A549 (cell line): ENCODE measurements at regions not wholly inside any gene's neighbourhood (a gene's known extent, or its start where the extent isn't known, plus 50 kb on each side); places are given as distances from the start of the nearest gene placed in this dataset.

ENCODE experiments used
- ATAC-seq, 2 experiments: fragments of 200-7000 bp in 1 of 2; fragments of >200 bp in 1 of 2; cut with Nextera tagmentation in 1 of 2; cut with Tn5 transposase in 1 of 2; 3 replicates each; pipeline versions ENCODE4 v1.8.0 to v1.9.1; 2018 to 2020; ENCODE audit warnings: mild to moderate bottlenecking in 1 of 2, moderate library complexity in 1 of 2
- CTCF ChIA-PET: fragments of 300-600 bp; sonication (Branson Sonifier 250); formaldehyde crosslinking; extraction: SDS; loops from one replicate; lab custom pipeline; 2021; ENCODE audit warnings: antibody characterized with exemption, inconsistent platforms; lab: Yijun Ruan, JAX
- POLR2A ChIA-PET: fragments of 350-600 bp; formaldehyde crosslinking; extraction: SDS; loops from one replicate; lab custom pipeline; 2021; ENCODE audit warnings: antibody characterized with exemption, inconsistent platforms; lab: Yijun Ruan, JAX
- DNase-seq, 2 experiments: peaks; one replicate each; pipeline versions ENCODE4 v3.0.0 to v3.0.0-alpha.2; 2011 to 2016; ENCODE audit warnings: low read depth in 1 of 2, low spot score in 1 of 2
- FAIRE-seq: peaks from 2 replicates; lab custom pipeline; 2011; peaks lifted over from hg19 to GRCh38; lab: Jason Lieb, UNC
- H3K27ac ChIP-seq, 2 experiments: fragments of >200 bp; sonication (Bioruptor Twin); formaldehyde crosslinking; 3 replicates each; pipeline ENCODE4 v1.5.1; 2016 to 2017
- H3K4me1 ChIP-seq: fragments of >200 bp; sonication (Bioruptor Twin); formaldehyde crosslinking; 3 replicates; pipeline ENCODE4 v1.6.1; 2016
- H3K4me2 ChIP-seq: fragments of >200 bp; sonication (Bioruptor Twin); formaldehyde crosslinking; 3 replicates; pipeline ENCODE4 v1.6.1; 2016
- H3K4me3 ChIP-seq: fragments of >200 bp; sonication (Bioruptor Twin); formaldehyde crosslinking; 3 replicates; pipeline ENCODE4 v1.5.1; 2016
- H3K9me3 ChIP-seq: fragments of >200 bp; sonication (Bioruptor Twin); formaldehyde crosslinking; 3 replicates; pipeline ENCODE4 v1.6.1; 2016
- CEBPB ChIP-seq, 2 experiments: fragments of >200 bp in 1 of 2; sonication (Bioruptor Twin) in 1 of 2; formaldehyde crosslinking in 1 of 2; IDR thresholded peaks; 2 replicates each; pipeline ENCODE4 v1.6.1; 2012 to 2016
- CHD4 ChIP-seq: fragments of 200-600 bp; sonication (generic); IDR thresholded peaks from 2 replicates; pipeline ENCODE4 v1.6.1; 2016; ENCODE audit warnings: antibody characterized with exemption, mild to moderate bottlenecking, borderline replicate concordance
- EHF ChIP-seq: fragments of 250-450 bp; sonication (Bioruptor Pico); IDR thresholded peaks from 2 replicates; pipeline ENCODE4 v1.5.0; 2020; ENCODE audit warnings: mild to moderate bottlenecking
- EHMT2 ChIP-seq: fragments of 200-600 bp; sonication (generic); IDR thresholded peaks from 2 replicates; pipeline ENCODE4 v1.6.1; 2016; ENCODE audit warnings: antibody characterized with exemption, low read depth, mild to moderate bottlenecking, moderate library complexity
- EP300 ChIP-seq, 2 experiments: fragments of >200 bp; sonication (Bioruptor Twin); formaldehyde crosslinking; IDR thresholded peaks; 2 replicates in 1 of 2; 3 replicates in 1 of 2; pipeline ENCODE4 v1.6.1; 2016 to 2017
- FOXS1 ChIP-seq: fragments of 250-450 bp; sonication (Bioruptor Pico); IDR thresholded peaks from 2 replicates; pipeline ENCODE4 v1.5.0; 2020; ENCODE audit warnings: mild to moderate bottlenecking, moderate library complexity
- GATA3 ChIP-seq: IDR thresholded peaks from 2 replicates; pipeline ENCODE4 v1.6.1; 2012; ENCODE audit warnings: borderline replicate concordance
- HDAC2 ChIP-seq: fragments of 200-600 bp; sonication (generic); IDR thresholded peaks from 2 replicates; pipeline ENCODE4 v1.6.1; 2016
- HEYL ChIP-seq: fragments of 250-450 bp; sonication (Bioruptor Pico); IDR thresholded peaks from 2 replicates; pipeline ENCODE4 v1.8.0; 2021; ENCODE audit warnings: mild to moderate bottlenecking, moderate library complexity
- KDM1A ChIP-seq: fragments of 200-600 bp; sonication (generic); IDR thresholded peaks from 2 replicates; pipeline ENCODE4 v1.6.1; 2016; ENCODE audit warnings: low read depth, mild to moderate bottlenecking
- KDM5A ChIP-seq: fragments of 200-600 bp; sonication (generic); IDR thresholded peaks from 2 replicates; pipeline ENCODE4 v1.6.1; 2016; ENCODE audit warnings: antibody characterized with exemption, mild to moderate bottlenecking
- NR3C1 ChIP-seq: fragments of >200 bp; sonication (Bioruptor Twin); formaldehyde crosslinking; IDR thresholded peaks from 3 replicates; pipeline ENCODE4 v1.6.1; 2017
- POLR2AphosphoS2 ChIP-seq: conservative IDR thresholded peaks from 2 replicates; pipeline ENCODE4 v1.6.1; 2012; ENCODE audit warnings: low read length, improper control_type of control experiment, inconsistent platforms
- RAD21 ChIP-seq, 2 experiments: fragments of >200 bp in 1 of 2; sonication (Bioruptor Twin) in 1 of 2; formaldehyde crosslinking in 1 of 2; IDR thresholded peaks in 1 of 2; conservative IDR thresholded peaks in 1 of 2; 2 replicates in 1 of 2; 3 replicates in 1 of 2; pipeline ENCODE4 v1.6.1; 2012 to 2018; ENCODE audit warnings: inconsistent platforms in 1 of 2
- RFX5 ChIP-seq: fragments of 450-650 bp; IDR thresholded peaks from 2 replicates; pipeline ENCODE4 v1.7.1; 2014; ENCODE audit warnings: antibody characterized with exemption, mild to moderate bottlenecking, moderate library complexity
- RNF2 ChIP-seq: fragments of 200-600 bp; sonication (generic); IDR thresholded peaks from 2 replicates; pipeline ENCODE4 v1.6.1; 2016; ENCODE audit warnings: low read depth, mild to moderate bottlenecking, antibody characterized with exemption, moderate library complexity, borderline replicate concordance
- SMC3 ChIP-seq: fragments of >200 bp; sonication (Bioruptor Twin); formaldehyde crosslinking; IDR thresholded peaks from 3 replicates; pipeline ENCODE4 v1.6.1; 2018; ENCODE audit warnings: inconsistent platforms
- TFCP2L1 ChIP-seq: fragments of 250-450 bp; sonication (Bioruptor Pico); IDR thresholded peaks from 2 replicates; pipeline ENCODE4 v1.5.0; 2021; ENCODE audit warnings: mild to moderate bottlenecking
- WGBS: methylation state at CpG from one replicate; pipeline ENCODE4 v1.1.6; 2017; ENCODE audit errors: missing lambda C conversion rate; 5-methylcytosine and 5-hydroxymethylcytosine counted together
- TF ChIP-seq, protein P1 (sequence below): fragments of 250-450 bp; sonication (Bioruptor Pico); IDR thresholded peaks from 2 replicates; pipeline ENCODE4 v1.5.0; 2020; ENCODE audit warnings: low read depth, mild to moderate bottlenecking, moderate library complexity
- TF ChIP-seq, protein P2 (sequence below): IDR thresholded peaks from 2 replicates; pipeline ENCODE4 v1.6.1; 2012
- TF ChIP-seq, protein P3 (sequence below): IDR thresholded peaks from 2 replicates; pipeline ENCODE4 v1.6.1; 2012
- TF ChIP-seq, protein P4 (sequence below): fragments of 250-450 bp; sonication (Bioruptor Pico); IDR thresholded peaks from 2 replicates; pipeline ENCODE4 v1.5.0; 2021; ENCODE audit warnings: mild to moderate bottlenecking, moderate library complexity, borderline replicate concordance
- TF ChIP-seq, protein P5 (sequence below): fragments of 450-650 bp; IDR thresholded peaks from 2 replicates; pipeline ENCODE4 v1.6.1; 2014; ENCODE audit warnings: antibody characterized with exemption

DNA sequence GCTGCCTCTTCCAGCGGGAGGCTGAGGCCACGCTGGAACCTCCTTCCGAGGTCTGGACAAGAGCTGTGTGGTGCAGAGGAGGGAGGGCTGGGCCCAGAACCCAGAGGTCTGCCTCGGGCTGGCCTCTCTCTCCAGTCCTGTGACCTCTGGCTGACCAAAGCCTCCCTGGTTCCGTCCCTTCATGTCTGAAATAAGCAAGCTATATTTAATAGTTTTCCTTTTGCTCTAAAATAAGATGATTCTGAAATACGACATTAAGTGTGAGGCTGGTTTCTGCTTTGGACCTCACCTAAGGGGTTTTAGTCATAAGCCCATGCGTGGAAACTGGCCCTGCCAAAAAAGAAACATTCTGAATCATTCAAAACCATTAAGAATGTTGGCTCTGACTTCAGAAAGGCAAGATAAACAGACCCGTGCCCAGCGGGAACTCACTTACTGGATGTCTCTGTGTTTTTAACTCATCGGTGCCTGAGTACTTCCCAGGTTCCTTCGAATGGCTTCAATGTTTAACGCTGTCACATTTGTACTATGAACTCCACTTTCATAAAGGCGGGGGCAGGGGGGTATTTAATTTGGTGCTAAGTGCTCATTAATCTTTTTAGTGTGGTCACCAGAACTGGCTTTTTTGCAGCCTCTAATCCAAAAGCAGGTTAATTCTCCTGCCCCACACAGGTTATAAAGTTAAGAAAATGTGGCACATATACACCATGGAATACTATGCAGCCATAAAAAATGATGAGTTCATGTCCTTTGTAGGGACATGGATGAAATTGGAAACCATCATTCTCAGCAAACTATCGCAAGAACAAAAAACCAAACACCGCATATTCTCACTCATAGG is 157.5 kb upstream of the KLF14 start (continued):
- TF ChIP-seq RAD21 (conservative IDR thresholded peaks at IDR 0.05 in 1 of 2, IDR thresholded peaks at IDR 0.05 in 1 of 2), result 0 out of 5 replicates have a peak, but pooled peaks of 1 of the 2 experiments have one; percentile 26
- no peak for TF ChIP-seq NR3C1
- TF ChIP-seq, protein P1, sequence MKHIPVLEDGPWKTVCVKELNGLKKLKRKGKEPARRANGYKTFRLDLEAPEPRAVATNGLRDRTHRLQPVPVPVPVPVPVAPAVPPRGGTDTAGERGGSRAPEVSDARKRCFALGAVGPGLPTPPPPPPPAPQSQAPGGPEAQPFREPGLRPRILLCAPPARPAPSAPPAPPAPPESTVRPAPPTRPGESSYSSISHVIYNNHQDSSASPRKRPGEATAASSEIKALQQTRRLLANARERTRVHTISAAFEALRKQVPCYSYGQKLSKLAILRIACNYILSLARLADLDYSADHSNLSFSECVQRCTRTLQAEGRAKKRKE (CRISPR knock-in tag), result no peak
- 0 out of 3 replicates have a peak, but pooled peaks have one; percentile 10 for TF ChIP-seq SMC3
- TF ChIP-seq, protein P2, sequence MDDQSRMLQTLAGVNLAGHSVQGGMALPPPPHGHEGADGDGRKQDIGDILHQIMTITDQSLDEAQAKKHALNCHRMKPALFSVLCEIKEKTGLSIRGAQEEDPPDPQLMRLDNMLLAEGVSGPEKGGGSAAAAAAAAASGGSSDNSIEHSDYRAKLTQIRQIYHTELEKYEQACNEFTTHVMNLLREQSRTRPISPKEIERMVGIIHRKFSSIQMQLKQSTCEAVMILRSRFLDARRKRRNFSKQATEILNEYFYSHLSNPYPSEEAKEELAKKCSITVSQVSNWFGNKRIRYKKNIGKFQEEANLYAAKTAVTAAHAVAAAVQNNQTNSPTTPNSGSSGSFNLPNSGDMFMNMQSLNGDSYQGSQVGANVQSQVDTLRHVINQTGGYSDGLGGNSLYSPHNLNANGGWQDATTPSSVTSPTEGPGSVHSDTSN, result no peak
- TF ChIP-seq, protein P3, sequence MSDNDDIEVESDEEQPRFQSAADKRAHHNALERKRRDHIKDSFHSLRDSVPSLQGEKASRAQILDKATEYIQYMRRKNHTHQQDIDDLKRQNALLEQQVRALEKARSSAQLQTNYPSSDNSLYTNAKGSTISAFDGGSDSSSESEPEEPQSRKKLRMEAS, result peak; percentile 87
- TF ChIP-seq RNF2, result no peak
- peak; percentile 88; the same call in 1 of the 2 replicates for TF ChIP-seq GATA3
- TF ChIP-seq, protein P4, sequence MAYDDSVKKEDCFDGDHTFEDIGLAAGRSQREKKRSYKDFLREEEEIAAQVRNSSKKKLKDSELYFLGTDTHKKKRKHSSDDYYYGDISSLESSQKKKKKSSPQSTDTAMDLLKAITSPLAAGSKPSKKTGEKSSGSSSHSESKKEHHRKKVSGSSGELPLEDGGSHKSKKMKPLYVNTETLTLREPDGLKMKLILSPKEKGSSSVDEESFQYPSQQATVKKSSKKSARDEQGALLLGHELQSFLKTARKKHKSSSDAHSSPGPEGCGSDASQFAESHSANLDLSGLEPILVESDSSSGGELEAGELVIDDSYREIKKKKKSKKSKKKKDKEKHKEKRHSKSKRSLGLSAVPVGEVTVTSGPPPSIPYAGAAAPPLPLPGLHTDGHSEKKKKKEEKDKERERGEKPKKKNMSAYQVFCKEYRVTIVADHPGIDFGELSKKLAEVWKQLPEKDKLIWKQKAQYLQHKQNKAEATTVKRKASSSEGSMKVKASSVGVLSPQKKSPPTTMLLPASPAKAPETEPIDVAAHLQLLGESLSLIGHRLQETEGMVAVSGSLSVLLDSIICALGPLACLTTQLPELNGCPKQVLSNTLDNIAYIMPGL, result no peak
- TF ChIP-seq EP300 (IDR thresholded peaks at IDR 0.05), result peak; percentile 35 to 79; a peak in 2 of 5 replicates
- TF ChIP-seq, protein P5, sequence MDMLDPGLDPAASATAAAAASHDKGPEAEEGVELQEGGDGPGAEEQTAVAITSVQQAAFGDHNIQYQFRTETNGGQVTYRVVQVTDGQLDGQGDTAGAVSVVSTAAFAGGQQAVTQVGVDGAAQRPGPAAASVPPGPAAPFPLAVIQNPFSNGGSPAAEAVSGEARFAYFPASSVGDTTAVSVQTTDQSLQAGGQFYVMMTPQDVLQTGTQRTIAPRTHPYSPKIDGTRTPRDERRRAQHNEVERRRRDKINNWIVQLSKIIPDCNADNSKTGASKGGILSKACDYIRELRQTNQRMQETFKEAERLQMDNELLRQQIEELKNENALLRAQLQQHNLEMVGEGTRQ, result no peak
- TF ChIP-seq KDM1A, result peak; percentile 66; the same call in 1 of the 2 replicates
- TF ChIP-seq EHMT2, result no peak

DNA sequence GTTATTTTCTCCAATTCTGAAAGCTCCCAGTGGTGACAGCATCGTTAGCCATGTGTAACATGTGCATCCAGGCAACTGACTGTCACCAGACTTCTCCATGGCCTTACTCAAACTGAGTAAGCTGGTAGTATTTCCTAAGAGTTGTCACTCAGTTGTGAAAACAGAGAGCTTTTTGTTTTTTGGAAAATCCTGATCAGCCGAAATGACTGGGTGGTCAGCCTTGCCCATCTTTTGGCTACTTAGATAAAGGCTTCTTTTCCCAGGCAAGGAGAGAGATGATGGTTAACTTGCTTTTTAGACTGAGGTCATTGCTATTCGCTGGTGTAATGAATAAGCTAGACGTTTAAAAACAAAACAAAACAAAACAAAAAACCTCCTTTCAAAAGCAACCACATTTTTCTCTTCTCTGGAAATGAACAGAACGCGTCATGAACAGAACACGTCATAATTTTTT is 159.5 kb upstream of the KLF14 start:
- POLR2A ChIA-PET, result interaction anchor here (0.9 to 2.1 kb wide), 8 partner anchors 8 to 118 kb away, joined by 3 to 9 read pairs (median 5); no protein-coding TSS in a partner anchor
- FAIRE-seq (no peak), ATAC-seq (no peak), DNase-seq (peak in 1 of 2 experiments; percentile 56)
- H3K4me2 ChIP-seq, result peak overlapping the region; percentile 76
- TF ChIP-seq, protein P3, result peak; percentile 40; the same call in 1 of the 2 replicates
- TF ChIP-seq FOXS1 (CRISPR knock-in tag) (no peak), RFX5 (no peak), KDM1A (no peak), HEYL (CRISPR knock-in tag) (no peak), CEBPB (IDR thresholded peaks at IDR 0.05) (0 out of 4 replicates have a peak, but pooled peaks of 1 of the 2 experiments have one; percentile 12), CHD4 (no peak), EHF (CRISPR knock-in tag) (no peak), HDAC2 (no peak), KDM5A (no peak), POLR2AphosphoS2 (peak; percentile 16; the same call in 1 of the 2 replicates), TFCP2L1 (CRISPR knock-in tag) (no peak), RNF2 (no peak)
- TF ChIP-seq, all 56 proteins: peak for 3
- WGBS, result 20% methylated on average over 7 of the region's 7 CpGs
- Histone ChIP-seq H3K9me3 (no peaks in the 10 kb centered on the region), H3K27ac (peak overlapping the region; percentile 92 to 93), H3K4me3 (no peak overlapping the region; the same call in 2 of the 3 replicates), H3K4me1 (peaks cover 97% of the 10 kb centered on the region)
- CTCF ChIA-PET, result interaction anchor here (1.0 to 8.5 kb wide), 9 partner anchors 8 to 147 kb away, joined by 3 to 185 read pairs (median 71); no protein-coding TSS in a partner anchor
